A549 (cell line): ENCODE measurements at regions not wholly inside any gene's neighbourhood (a gene's known extent, or its start where the extent isn't known, plus 50 kb on each side); places are given as distances from the start of the nearest gene placed in this dataset.

Source experiments
- ATAC-seq, 2 experiments: fragments of 200-7000 bp in 1 of 2; fragments of >200 bp in 1 of 2; cut with Nextera tagmentation in 1 of 2; cut with Tn5 transposase in 1 of 2; 3 replicates each; pipeline versions ENCODE4 v1.8.0 to v1.9.1; 2018 to 2020; ENCODE audit warnings: mild to moderate bottlenecking in 1 of 2, moderate library complexity in 1 of 2
- CTCF ChIA-PET: fragments of 300-600 bp; sonication (Branson Sonifier 250); formaldehyde crosslinking; extraction: SDS; loops from one replicate; lab custom pipeline; 2021; ENCODE audit warnings: antibody characterized with exemption, inconsistent platforms; lab: Yijun Ruan, JAX
- POLR2A ChIA-PET: fragments of 350-600 bp; formaldehyde crosslinking; extraction: SDS; loops from one replicate; lab custom pipeline; 2021; ENCODE audit warnings: antibody characterized with exemption, inconsistent platforms; lab: Yijun Ruan, JAX
- DNase-seq, 2 experiments: peaks; one replicate each; pipeline versions ENCODE4 v3.0.0 to v3.0.0-alpha.2; 2011 to 2016; ENCODE audit warnings: low read depth in 1 of 2, low spot score in 1 of 2
- FAIRE-seq: peaks from 2 replicates; lab custom pipeline; 2011; peaks lifted over from hg19 to GRCh38; lab: Jason Lieb, UNC
- H3K27ac ChIP-seq, 2 experiments: fragments of >200 bp; sonication (Bioruptor Twin); formaldehyde crosslinking; 3 replicates each; pipeline ENCODE4 v1.5.1; 2016 to 2017
- H3K4me1 ChIP-seq: fragments of >200 bp; sonication (Bioruptor Twin); formaldehyde crosslinking; 3 replicates; pipeline ENCODE4 v1.6.1; 2016
- H3K4me2 ChIP-seq: fragments of >200 bp; sonication (Bioruptor Twin); formaldehyde crosslinking; 3 replicates; pipeline ENCODE4 v1.6.1; 2016
- H3K4me3 ChIP-seq: fragments of >200 bp; sonication (Bioruptor Twin); formaldehyde crosslinking; 3 replicates; pipeline ENCODE4 v1.5.1; 2016
- H3K9me3 ChIP-seq: fragments of >200 bp; sonication (Bioruptor Twin); formaldehyde crosslinking; 3 replicates; pipeline ENCODE4 v1.6.1; 2016
- ATOH8 ChIP-seq: fragments of 250-450 bp; sonication (Bioruptor Pico); IDR thresholded peaks from 2 replicates; pipeline ENCODE4 v1.5.0; 2020; ENCODE audit warnings: low read depth, mild to moderate bottlenecking, moderate library complexity
- BHLHE40 ChIP-seq: IDR thresholded peaks from 2 replicates; pipeline ENCODE4 v1.6.1; 2012; ENCODE audit warnings: low read depth, low read length, inconsistent platforms
- CHD4 ChIP-seq: fragments of 200-600 bp; sonication (generic); IDR thresholded peaks from 2 replicates; pipeline ENCODE4 v1.6.1; 2016; ENCODE audit warnings: antibody characterized with exemption, mild to moderate bottlenecking, borderline replicate concordance
- E2F6 ChIP-seq: IDR thresholded peaks from 2 replicates; pipeline ENCODE4 v1.6.1; 2012; ENCODE audit warnings: low read depth, borderline replicate concordance
- EHF ChIP-seq: fragments of 250-450 bp; sonication (Bioruptor Pico); IDR thresholded peaks from 2 replicates; pipeline ENCODE4 v1.5.0; 2020; ENCODE audit warnings: mild to moderate bottlenecking
- ESRRA ChIP-seq: fragments of 150-350 bp; IDR thresholded peaks from 2 replicates; pipeline ENCODE4 v1.6.1; 2014; ENCODE audit warnings: mild to moderate bottlenecking, low read length, borderline replicate concordance
- FOSL2 ChIP-seq, 2 experiments: fragments of 450-650 bp in 1 of 2; fragments of >200 bp in 1 of 2; sonication (Bioruptor Twin) in 1 of 2; formaldehyde crosslinking; IDR thresholded peaks; 2 replicates each; pipeline versions ENCODE4 v1.5.0 to v1.6.1; 2016 to 2020; ENCODE audit warnings: mild to moderate bottlenecking in 1 of 2, moderate library complexity in 1 of 2
- HEYL ChIP-seq: fragments of 250-450 bp; sonication (Bioruptor Pico); IDR thresholded peaks from 2 replicates; pipeline ENCODE4 v1.8.0; 2021; ENCODE audit warnings: mild to moderate bottlenecking, moderate library complexity
- HOXA7 ChIP-seq: fragments of 250-450 bp; sonication (Bioruptor Pico); IDR thresholded peaks from 2 replicates; pipeline ENCODE4 v1.5.0; 2020; ENCODE audit warnings: mild to moderate bottlenecking, moderate library complexity
- HOXB13 ChIP-seq: fragments of 250-450 bp; sonication (Bioruptor Pico); IDR thresholded peaks from 2 replicates; pipeline ENCODE4 v1.5.0; 2020; ENCODE audit warnings: low read depth, mild to moderate bottlenecking, moderate library complexity
- JUNB ChIP-seq: fragments of >200 bp; sonication (Bioruptor Twin); formaldehyde crosslinking; IDR thresholded peaks from 2 replicates; pipeline ENCODE4 v1.6.1; 2016
- MAX ChIP-seq: IDR thresholded peaks from 2 replicates; pipeline ENCODE4 v1.6.1; 2012
- MAZ ChIP-seq: fragments of 150-350 bp; IDR thresholded peaks from 2 replicates; pipeline ENCODE4 v1.6.1; 2014; ENCODE audit warnings: antibody characterized with exemption, low read depth, low read length, borderline replicate concordance
- NPAS2 ChIP-seq: fragments of 250-450 bp; sonication (Bioruptor Pico); IDR thresholded peaks from 2 replicates; pipeline ENCODE4 v1.8.0; 2022; ENCODE audit warnings: mild to moderate bottlenecking, moderate library complexity, borderline replicate concordance
- NR3C1 ChIP-seq: fragments of >200 bp; sonication (Bioruptor Twin); formaldehyde crosslinking; IDR thresholded peaks from 3 replicates; pipeline ENCODE4 v1.6.1; 2017
- RCOR1 ChIP-seq: fragments of 150-350 bp; IDR thresholded peaks from 2 replicates; pipeline ENCODE4 v1.6.1; 2014; ENCODE audit warnings: antibody characterized with exemption, low read length, low read depth
- RFX5 ChIP-seq: fragments of 450-650 bp; IDR thresholded peaks from 2 replicates; pipeline ENCODE4 v1.7.1; 2014; ENCODE audit warnings: antibody characterized with exemption, mild to moderate bottlenecking, moderate library complexity
- RNF2 ChIP-seq: fragments of 200-600 bp; sonication (generic); IDR thresholded peaks from 2 replicates; pipeline ENCODE4 v1.6.1; 2016; ENCODE audit warnings: low read depth, mild to moderate bottlenecking, antibody characterized with exemption, moderate library complexity, borderline replicate concordance
- SREBF2 ChIP-seq: fragments of 450-650 bp; IDR thresholded peaks from 2 replicates; pipeline ENCODE4 v1.6.1; 2014; ENCODE audit warnings: mild to moderate bottlenecking, moderate library complexity
- TFCP2L1 ChIP-seq: fragments of 250-450 bp; sonication (Bioruptor Pico); IDR thresholded peaks from 2 replicates; pipeline ENCODE4 v1.5.0; 2021; ENCODE audit warnings: mild to moderate bottlenecking
- ZFP36 ChIP-seq: fragments of 450-650 bp; IDR thresholded peaks from 2 replicates; pipeline ENCODE4 v1.6.1; 2014; ENCODE audit warnings: borderline replicate concordance; ENCODE audit not compliant: partially characterized antibody
- WGBS: methylation state at CpG from one replicate; pipeline ENCODE4 v1.1.6; 2017; ENCODE audit errors: missing lambda C conversion rate; 5-methylcytosine and 5-hydroxymethylcytosine counted together
- TF ChIP-seq, protein P1 (sequence below): fragments of 450-650 bp; IDR thresholded peaks from 2 replicates; pipeline ENCODE4 v1.6.1; 2014; ENCODE audit warnings: antibody characterized with exemption

- Histone ChIP-seq H3K27ac (no peak overlapping the region), H3K4me1 (no peaks in the 10 kb centered on the region), H3K4me2 (no peak overlapping the region), H3K9me3 (no peaks in the 10 kb centered on the region), H3K4me3 (no peak overlapping the region)
- ATAC-seq (no peak), FAIRE-seq (no peak), DNase-seq (no peak)
- POLR2A ChIA-PET, result no interaction called here
- CTCF ChIA-PET, result no interaction called here
- no peak for TF ChIP-seq ESRRA
- TF ChIP-seq RFX5, result no peak
- no peak for TF ChIP-seq HEYL (CRISPR knock-in tag)
- no peak for TF ChIP-seq SREBF2
- no peak for TF ChIP-seq ATOH8 (CRISPR knock-in tag)
- TF ChIP-seq E2F6, result no peak
- no peak for TF ChIP-seq HOXB13
- no peak for TF ChIP-seq HOXA7 (CRISPR knock-in tag)
- no peak for TF ChIP-seq FOSL2 (IDR thresholded peaks at IDR 0.05)
- no peak for TF ChIP-seq FOSL2 (CRISPR knock-in tag; IDR thresholded peaks at IDR 0.05)
- no peak for TF ChIP-seq ZFP36
- no peak for TF ChIP-seq RNF2
- TF ChIP-seq NR3C1, result no peak
- no peak for TF ChIP-seq BHLHE40
- no peak for TF ChIP-seq TFCP2L1 (CRISPR knock-in tag)
- no peak for TF ChIP-seq MAX
- no peak for TF ChIP-seq JUNB
- WGBS, result 86% methylated on average over 1 of the region's 1 CpG
Measured at GRCh38 chr12:105980085-105980484, 158.7 kb downstream of the NUAK1 start.

- no peak for DNase-seq
- H3K4me2 ChIP-seq, result no peak overlapping the region
- H3K4me3 ChIP-seq, result no peak overlapping the region
- H3K4me1 ChIP-seq, result no peaks in the 10 kb centered on the region
- no peak overlapping the region for H3K27ac ChIP-seq
- POLR2A ChIA-PET, result no interaction called here
- no peak for ATAC-seq
- WGBS, result 81% methylated on average over 5 of the region's 5 CpGs
- CTCF ChIA-PET, result interaction anchor here (0.5 kb wide), 1 partner anchor 234 kb away, joined by 3 read pairs; no protein-coding TSS in a partner anchor
- TF ChIP-seq NPAS2, result no peak
- no peak for TF ChIP-seq MAZ
- TF ChIP-seq ESRRA, result no peak
- TF ChIP-seq EHF, result no peak
- TF ChIP-seq ATOH8 (CRISPR knock-in tag), result no peak
- TF ChIP-seq MAX, result no peak
- TF ChIP-seq, protein P1, sequence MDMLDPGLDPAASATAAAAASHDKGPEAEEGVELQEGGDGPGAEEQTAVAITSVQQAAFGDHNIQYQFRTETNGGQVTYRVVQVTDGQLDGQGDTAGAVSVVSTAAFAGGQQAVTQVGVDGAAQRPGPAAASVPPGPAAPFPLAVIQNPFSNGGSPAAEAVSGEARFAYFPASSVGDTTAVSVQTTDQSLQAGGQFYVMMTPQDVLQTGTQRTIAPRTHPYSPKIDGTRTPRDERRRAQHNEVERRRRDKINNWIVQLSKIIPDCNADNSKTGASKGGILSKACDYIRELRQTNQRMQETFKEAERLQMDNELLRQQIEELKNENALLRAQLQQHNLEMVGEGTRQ, result no peak
- no peak for TF ChIP-seq CHD4
- TF ChIP-seq RCOR1, result no peak
- no peak for FAIRE-seq
- no peaks in the 10 kb centered on the region for H3K9me3 ChIP-seq
Measured at GRCh38 chr12:105980533-105980932, 158.2 kb downstream of the NUAK1 start.
